Hematopoietic multipotent progenitor cell treated with erythropoietin and hydrocortisone succinate and interleukin-3 and kit ligand, for 8 days (in vitro differentiated cells): ENCODE measurements at regions not wholly inside any gene's neighbourhood (a gene's known extent, or its start where the extent isn't known, plus 50 kb on each side); places are given as distances from the start of the nearest gene placed in this dataset.
"Not testable (repeated sequence)": the region's sequence is repeated elsewhere in the genome, so short reads cannot be mapped to it uniquely, and the experiment has no call there.

ENCODE experiments used
- DNase-seq: peaks from one replicate; pipeline ENCODE4 v3.0.0-alpha.2; 2015

DNA sequence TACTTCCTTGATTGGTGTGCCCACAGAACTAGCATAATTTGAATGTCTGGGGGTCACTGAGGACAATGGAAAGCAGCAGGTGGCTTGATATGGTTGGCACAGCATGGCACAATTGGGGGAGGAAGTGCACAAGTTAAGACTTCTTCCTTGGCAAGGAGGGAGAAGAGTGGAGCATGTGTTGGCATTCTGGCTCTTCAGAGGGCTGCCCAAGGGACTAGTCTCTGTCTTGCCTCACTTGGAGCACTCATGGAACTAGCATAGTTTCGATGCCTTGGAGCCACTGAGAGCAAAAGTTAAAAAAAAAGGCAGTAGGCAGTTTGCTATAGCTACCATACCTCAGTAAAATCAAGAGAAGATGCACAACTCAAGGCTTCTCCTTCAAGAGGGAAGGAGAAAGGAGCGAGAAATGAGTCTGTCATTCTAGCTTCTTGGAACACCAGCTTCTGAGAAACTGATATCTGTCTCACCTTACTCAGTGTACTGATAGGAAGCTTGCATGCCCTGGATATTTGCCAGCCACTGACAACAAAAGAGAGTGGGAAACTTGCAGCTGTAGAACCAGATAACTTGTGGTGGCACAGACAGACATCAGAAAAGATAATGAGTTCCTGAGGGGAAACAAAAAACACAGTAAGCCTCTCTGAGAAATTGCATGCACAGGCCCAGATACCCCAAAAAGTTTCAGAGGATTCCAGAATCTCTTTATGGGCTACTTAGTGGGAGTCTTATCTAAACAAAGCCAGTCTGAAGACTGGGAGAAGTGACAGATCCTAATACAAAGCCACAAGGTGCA, 207.5 kb upstream of the SAMSN1 start:
- DNase-seq = peak; percentile 100

GRCh38 chr21:14753069-14753465, 207.0 kb upstream of the SAMSN1 start:
- no peak for DNase-seq

DNA sequence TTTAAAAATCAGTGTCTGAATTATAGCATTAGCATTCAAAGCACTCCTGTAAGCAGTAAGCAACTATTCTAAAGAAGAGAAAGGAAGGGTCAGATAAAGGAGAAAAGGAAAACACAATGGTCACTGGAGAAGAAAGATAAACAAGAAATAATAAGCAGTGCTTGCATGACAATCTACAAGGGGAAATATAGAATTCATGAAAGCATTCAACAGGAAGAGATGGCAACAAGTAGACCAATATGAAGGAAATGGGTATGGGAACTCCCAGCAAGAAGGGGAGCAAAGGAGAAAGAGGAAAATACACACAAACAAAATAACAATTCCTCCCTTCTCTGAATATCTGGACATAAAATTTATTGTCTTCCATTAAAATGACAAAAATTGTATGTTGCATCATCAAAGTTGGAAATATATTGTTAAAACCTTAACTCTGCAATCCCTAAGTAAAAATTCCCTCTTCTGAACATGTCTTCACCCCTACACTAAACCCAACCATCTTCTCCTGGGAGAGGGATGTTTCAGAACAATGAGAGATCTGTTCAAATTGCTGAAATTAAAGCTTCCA, 206.3 kb upstream of the SAMSN1 start:
- DNase-seq = peak; percentile 31

GRCh38 chr21:14751602-14752344, 205.7 kb upstream of the SAMSN1 start:
- no peak for DNase-seq

GRCh38 chr21:14751011-14751410, 204.9 kb upstream of the SAMSN1 start:
- no peak for DNase-seq

DNA sequence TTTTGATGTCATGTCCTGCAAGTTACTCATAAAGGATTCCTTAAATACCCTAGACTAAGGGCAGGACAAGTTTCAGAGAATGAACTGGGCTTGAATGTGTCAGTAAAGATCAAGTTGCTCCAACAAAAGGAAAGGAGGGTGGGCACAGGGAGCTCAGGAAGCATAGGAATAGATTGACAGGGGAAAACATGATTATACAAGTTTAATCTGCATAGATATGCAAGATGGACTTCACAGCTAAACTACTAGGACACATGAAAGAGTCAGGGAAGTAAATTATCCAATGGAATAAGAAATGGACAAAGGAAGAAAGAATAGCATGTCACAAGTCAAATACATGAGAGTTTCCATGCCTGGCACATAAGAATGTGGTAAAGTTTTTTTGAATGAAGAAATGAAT, 203.9 kb upstream of the SAMSN1 start:
- no peak for DNase-seq

- no peak for DNase-seq
These were observed 202.5 kb upstream of the SAMSN1 start for GRCh38 chr21:14748662-14749061.

- DNase-seq = no peak
These were observed 198.3 kb upstream of the SAMSN1 start for GRCh38 chr21:14744368-14744767.

- no peak for DNase-seq
These were observed 196.0 kb upstream of the SAMSN1 start for GRCh38 chr21:14742119-14742518.

- no peak for DNase-seq
These were observed 195.1 kb upstream of the SAMSN1 start for GRCh38 chr21:14741256-14741655.

DNA sequence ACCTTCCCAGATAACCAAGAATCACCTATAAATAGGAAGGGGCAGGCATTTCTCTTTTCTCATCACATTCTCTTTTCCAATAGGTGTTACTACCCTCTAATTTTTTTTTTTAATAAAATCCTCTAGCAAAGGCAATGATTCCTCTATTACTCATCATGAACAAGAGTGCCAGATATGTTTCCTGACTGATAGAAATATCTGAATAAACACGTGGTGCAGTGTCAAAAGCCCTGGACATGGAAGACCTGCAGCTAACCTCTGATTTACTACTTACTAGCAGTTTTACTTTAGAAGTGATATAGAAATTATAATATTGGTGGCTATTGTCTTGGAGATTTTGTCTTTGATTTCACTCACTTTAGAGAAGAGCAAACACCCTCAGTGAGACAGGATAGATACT, 194.6 kb upstream of the SAMSN1 start:
- DNase-seq = no peak

GRCh38 chr21:14740116-14740515, 194.0 kb upstream of the SAMSN1 start:
- DNase-seq = no peak

GRCh38 chr21:14739590-14739989, 193.5 kb upstream of the SAMSN1 start:
- DNase-seq = no peak

- not testable (repeated sequence) for DNase-seq
These were observed 192.5 kb upstream of the SAMSN1 start for GRCh38 chr21:14738576-14738975.

- DNase-seq = peak; percentile 83
These were observed 191.8 kb upstream of the SAMSN1 start for GRCh38 chr21:14737922-14738321.

DNA sequence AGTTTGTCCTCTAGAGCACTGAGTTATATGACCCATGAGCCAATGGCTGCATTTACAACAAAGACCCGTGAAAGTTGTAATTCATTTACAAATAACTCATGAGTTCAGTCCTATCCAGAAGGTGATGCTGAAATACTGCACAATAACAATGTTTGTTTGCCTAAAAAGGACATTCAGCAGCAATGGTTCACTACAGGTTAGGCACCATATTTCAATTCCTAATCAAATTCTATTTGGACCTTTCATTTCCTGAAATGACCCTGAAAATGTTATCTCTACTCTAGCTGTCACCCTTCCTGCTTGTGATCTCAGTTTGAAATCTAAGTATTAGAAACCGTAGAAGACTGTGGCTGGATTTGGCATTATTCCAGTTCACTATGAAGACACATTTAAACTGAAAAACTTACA, 191.2 kb upstream of the SAMSN1 start:
- DNase-seq = peak; percentile 76

- DNase-seq = no peak
These were observed 190.6 kb upstream of the SAMSN1 start for GRCh38 chr21:14736672-14737071.

DNA sequence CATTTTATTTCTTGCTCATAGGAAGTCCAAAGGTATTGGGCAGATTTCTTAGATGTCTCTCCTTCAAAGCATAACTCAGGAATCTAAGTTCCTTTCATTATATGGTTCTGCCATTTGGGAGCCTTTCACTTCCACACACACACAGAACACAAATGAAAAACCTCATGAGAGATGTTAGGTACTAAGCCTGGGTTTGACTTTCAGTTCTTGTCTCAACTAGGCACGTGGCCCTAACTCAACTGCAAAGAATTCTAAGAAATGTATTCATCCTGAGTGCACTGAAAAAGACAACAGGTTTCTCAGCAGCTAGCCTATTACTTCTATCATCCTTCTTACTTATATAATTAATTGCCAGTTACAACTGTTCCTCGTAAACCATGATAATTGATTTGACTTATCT, 190.0 kb upstream of the SAMSN1 start:
- peak; percentile 14 for DNase-seq

- DNase-seq = no peak
These were observed 188.7 kb upstream of the SAMSN1 start for GRCh38 chr21:14734833-14735232.

DNA sequence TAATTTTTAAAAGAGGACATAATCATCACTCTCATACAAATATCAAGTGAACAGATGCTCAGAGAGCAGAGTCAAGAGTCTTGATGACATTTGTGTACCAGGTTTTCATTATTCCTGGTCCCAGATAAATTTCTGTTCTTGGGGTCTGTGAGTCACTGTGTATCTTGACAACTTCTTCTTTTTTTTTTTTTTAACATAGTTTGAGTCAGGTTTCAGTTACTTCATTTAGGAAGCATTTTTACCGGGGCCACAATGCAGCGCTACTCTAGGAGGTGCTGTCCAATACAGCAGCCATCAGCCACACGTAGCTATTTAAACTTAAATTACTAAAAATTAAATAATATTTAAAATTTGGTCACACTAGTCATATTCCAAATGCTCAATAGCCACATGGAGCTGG, 188.1 kb upstream of the SAMSN1 start:
- DNase-seq = no peak

DNA sequence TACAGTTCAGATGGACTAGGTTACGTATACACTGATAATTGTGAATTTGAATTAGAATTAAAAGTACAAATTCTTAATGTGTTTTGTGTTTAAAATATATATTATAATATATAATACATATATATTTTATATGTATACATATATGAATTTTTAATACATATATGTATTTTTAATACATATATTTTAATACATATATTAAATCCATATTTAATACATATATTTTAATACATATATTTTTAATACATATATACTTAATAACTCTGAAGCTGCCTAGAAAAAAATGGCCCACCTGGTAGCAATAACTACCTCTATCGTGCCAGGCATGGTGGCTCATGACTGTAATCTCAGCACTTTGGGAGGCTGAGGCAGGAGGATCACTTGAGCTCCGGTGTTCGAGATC, 179.1 kb upstream of the SAMSN1 start:
- no peak for DNase-seq

GRCh38 chr21:14722841-14723483, 176.8 kb upstream of the SAMSN1 start:
- DNase-seq = no peak

DNA sequence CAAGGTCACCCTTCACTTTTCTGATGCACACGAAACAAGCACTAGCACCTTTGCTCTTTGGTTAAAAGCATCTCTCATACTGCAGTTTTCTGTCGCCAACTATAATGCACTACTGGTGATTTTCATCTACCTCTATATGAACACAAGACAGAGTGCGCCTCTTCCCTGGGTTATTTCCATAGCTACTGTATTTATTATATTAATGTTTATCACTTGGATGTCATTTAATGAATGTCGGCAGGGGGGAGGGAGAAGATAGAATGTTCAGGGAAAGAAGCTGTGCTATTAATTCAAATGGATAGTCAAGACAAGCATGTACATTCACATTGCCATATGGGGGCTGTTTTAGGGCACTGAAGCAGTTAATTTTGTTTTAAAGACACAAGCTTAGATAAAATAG, 174.1 kb upstream of the SAMSN1 start:
- DNase-seq = no peak

GRCh38 chr21:14718951-14719350, 172.8 kb upstream of the SAMSN1 start:
- no peak for DNase-seq
